ENCODE measurements at regions not wholly inside any gene's neighbourhood (a gene's known extent, or its start where the extent isn't known, plus 50 kb on each side); places are given as distances from the start of the nearest gene placed in this dataset.

GRCh38 chr13:103517768-103518102 is 451.5 kb upstream of the SLC10A2 start:
- Histone ChIP-seq H3K27me3 (no peaks in the 10 kb centered on the region), H3K4me3 (replicated peaks in 1 of 3) (no peak overlapping the region), H3K4me1 (no peaks in the 10 kb centered on the region), H3K9me3 (no peaks in the 10 kb centered on the region), H3K36me3 (no peaks in the 10 kb centered on the region), H3K27ac (no peak overlapping the region)
- DNase-seq: no peak
- TF ChIP-seq POLR2A (IDR thresholded peaks at IDR 0.05): no peak
- intact Hi-C loops (cut with DNase I): no loop called here
- WGBS, 2 donors: 74 to 88% methylated on average over 2 of the region's 2 CpGs

- H3K4me3 ChIP-seq (replicated peaks in 1 of 3): no peak overlapping the region
- H3K9me3 ChIP-seq: no peaks in the 10 kb centered on the region
- no peaks in the 10 kb centered on the region for H3K27me3 ChIP-seq
- H3K4me1 ChIP-seq: no peaks in the 10 kb centered on the region
- H3K27ac ChIP-seq: no peak overlapping the region
- intact Hi-C loops (cut with DNase I): no loop called here
- WGBS, 2 donors: 69 to 80% methylated on average over 3 of the region's 3 CpGs
- no peak for DNase-seq
- no peaks in the 10 kb centered on the region for H3K36me3 ChIP-seq
- TF ChIP-seq CTCF (IDR thresholded peaks at IDR 0.05): no peak
Observed at GRCh38 chr13:103517066-103517767, 451.0 kb upstream of the SLC10A2 start.

GRCh38 chr13:103516015-103516795 is 450.0 kb upstream of the SLC10A2 start:
- Histone ChIP-seq H3K27ac (no peak overlapping the region), H3K4me3 (replicated peaks in 1 of 3) (no peak overlapping the region), H3K4me1 (no peaks in the 10 kb centered on the region), H3K27me3 (no peaks in the 10 kb centered on the region), H3K9me3 (no peaks in the 10 kb centered on the region), H3K36me3 (no peaks in the 10 kb centered on the region)
- peak; percentile 4 to 21 for DNase-seq
- 59 to 66% methylated on average over 6 of the region's 6 CpGs for whole genome bisulfite sequencing, 2 donors
- intact Hi-C loops (cut with DNase I): no loop called here
- TF ChIP-seq CTCF (IDR thresholded peaks at IDR 0.05): no peak
- TF ChIP-seq POLR2A (IDR thresholded peaks at IDR 0.05): no peak

GRCh38 chr13:103515410-103515809 is 449.2 kb upstream of the SLC10A2 start:
- no peak for DNase-seq
- Histone ChIP-seq H3K27ac (no peak overlapping the region), H3K4me3 (replicated peaks in 1 of 3) (no peak overlapping the region), H3K9me3 (no peaks in the 10 kb centered on the region), H3K36me3 (no peaks in the 10 kb centered on the region), H3K27me3 (no peaks in the 10 kb centered on the region), H3K4me1 (no peaks in the 10 kb centered on the region)
- TF ChIP-seq POLR2A (IDR thresholded peaks at IDR 0.05) (no peak), CTCF (IDR thresholded peaks at IDR 0.05) (no peak)
- 77 to 81% methylated on average over 3 of the region's 3 CpGs for WGBS, 2 donors
- intact Hi-C loops (cut with DNase I): no loop called here

- WGBS, 2 donors: 26 to 28% methylated on average over 2 of the region's 2 CpGs
- no peaks in the 10 kb centered on the region for H3K36me3 ChIP-seq
- no peak for DNase-seq
- TF ChIP-seq CTCF (IDR thresholded peaks at IDR 0.05) (no peak), POLR2A (IDR thresholded peaks at IDR 0.05) (no peak)
- no peaks in the 10 kb centered on the region for H3K9me3 ChIP-seq
- no peak overlapping the region for H3K4me3 ChIP-seq (replicated peaks in 1 of 3)
- no peaks in the 10 kb centered on the region for H3K4me1 ChIP-seq
- intact Hi-C loops (cut with DNase I): no loop called here
- H3K27me3 ChIP-seq: no peaks in the 10 kb centered on the region
- no peak overlapping the region for H3K27ac ChIP-seq
Observed at GRCh38 chr13:103514619-103515018, 448.4 kb upstream of the SLC10A2 start.

Data from thyroid gland (tissue), 4 donors.